ENCODE measurements at regions not wholly inside any gene's neighbourhood (a gene's known extent, or its start where the extent isn't known, plus 50 kb on each side); places are given as distances from the start of the nearest gene placed in this dataset.

GRCh38 chr4:54542119-54542438, 115.7 kb upstream of the KIT start:
- DNase-seq (ENCODE audit: low read depth): no peak
- TF ChIP-seq CTCF (conservative IDR thresholded peaks at IDR 0.05; ENCODE audit: control insufficient read depth, insufficient read depth, low read depth, low read length): no peak
- no peak overlapping the region for H3K4me3 ChIP-seq (ENCODE audit: control insufficient read depth, low read depth, low read length)

GRCh38 chr4:54542540-54543041, 115.2 kb upstream of the KIT start:
- TF ChIP-seq CTCF (conservative IDR thresholded peaks at IDR 0.05; ENCODE audit: control insufficient read depth, insufficient read depth, low read depth, low read length): no peak
- DNase-seq (ENCODE audit: low read depth): no peak
- H3K4me3 ChIP-seq (ENCODE audit: control insufficient read depth, low read depth, low read length): no peak overlapping the region

GRCh38 chr4:54543088-54543795, 114.5 kb upstream of the KIT start:
- DNase-seq (ENCODE audit: low read depth): peak; percentile 64
- H3K4me3 ChIP-seq (ENCODE audit: control insufficient read depth, low read depth, low read length): no peak overlapping the region
- no peak for TF ChIP-seq CTCF (conservative IDR thresholded peaks at IDR 0.05; ENCODE audit: control insufficient read depth, insufficient read depth, low read depth, low read length)

- no peak for TF ChIP-seq CTCF (conservative IDR thresholded peaks at IDR 0.05; ENCODE audit: control insufficient read depth, insufficient read depth, low read depth, low read length)
- H3K4me3 ChIP-seq (ENCODE audit: control insufficient read depth, low read depth, low read length): no peak overlapping the region
- peak; percentile 45 for DNase-seq (ENCODE audit: low read depth)
Observed at GRCh38 chr4:54545663-54546424, 111.9 kb upstream of the KIT start.

GRCh38 chr4:54547299-54548097, 110.3 kb upstream of the KIT start:
- TF ChIP-seq CTCF (conservative IDR thresholded peaks at IDR 0.05; ENCODE audit: control insufficient read depth, insufficient read depth, low read depth, low read length): no peak
- DNase-seq (ENCODE audit: low read depth): no peak
- no peak overlapping the region for H3K4me3 ChIP-seq (ENCODE audit: control insufficient read depth, low read depth, low read length)

GRCh38 chr4:54548098-54548620, 109.6 kb upstream of the KIT start:
- TF ChIP-seq CTCF (conservative IDR thresholded peaks at IDR 0.05; ENCODE audit: control insufficient read depth, insufficient read depth, low read depth, low read length): no peak
- no peak overlapping the region for H3K4me3 ChIP-seq (ENCODE audit: control insufficient read depth, low read depth, low read length)
- no peak for DNase-seq (ENCODE audit: low read depth)

Data from fibroblast of mammary gland (primary cell).